ENCODE measurements at regions not wholly inside any gene's neighbourhood (a gene's known extent, or its start where the extent isn't known, plus 50 kb on each side); places are given as distances from the start of the nearest gene placed in this dataset.

- TF ChIP-seq CTCF (conservative IDR thresholded peaks at IDR 0.05; ENCODE audit: low read depth, low read length) (no peak), EZH2 (IDR thresholded peaks at IDR 0.05; ENCODE audit: low read length, unreplicated experiment) (no peak), EZH2phosphoT487 (IDR thresholded peaks at IDR 0.05; ENCODE audit: borderline replicate concordance, low read length) (no peak)
Observed at GRCh38 chr13:59399513-59399912, 764.2 kb downstream of the DIAPH3 start.
